Mucosa of rectum (tissue), 2 donors: ENCODE measurements at regions not wholly inside any gene's neighbourhood (a gene's known extent, or its start where the extent isn't known, plus 50 kb on each side); places are given as distances from the start of the nearest gene placed in this dataset.
A peak's percentile ranks its signal among the peaks of the same experiment; 100 is the strongest.

ENCODE experiments used
- H3K27ac ChIP-seq, 2 donors: one replicate each; pipeline ENCODE4 v1.7.0; 2013; ENCODE audit warnings: inconsistent platforms in 2 of 2, low read depth in 2 of 2, low read length in 2 of 2
- H3K27me3 ChIP-seq, 2 donors: one replicate each; pipeline ENCODE4 v1.7.0; 2013; ENCODE audit warnings: low read length in 2 of 2; ENCODE audit not compliant: control insufficient read depth in 2 of 2, insufficient read depth in 2 of 2
- H3K36me3 ChIP-seq, 2 donors: one replicate each; pipeline ENCODE4 v1.7.0; 2013; ENCODE audit warnings: low read length in 2 of 2; ENCODE audit not compliant: control insufficient read depth in 2 of 2, insufficient read depth in 2 of 2
- H3K4me1 ChIP-seq, 2 donors: one replicate each; pipeline ENCODE4 v1.7.0; 2013; ENCODE audit warnings: low read length in 2 of 2, mild to moderate bottlenecking in 1 of 2; ENCODE audit not compliant: control insufficient read depth in 2 of 2, insufficient read depth in 2 of 2
- H3K4me3 ChIP-seq, 2 donors: one replicate each; pipeline ENCODE4 v1.7.0; 2013; ENCODE audit warnings: low read length in 2 of 2
- H3K9ac ChIP-seq, 2 donors: one replicate each; pipeline ENCODE4 v1.7.0; 2013; ENCODE audit warnings: low read length in 2 of 2, low read depth in 1 of 2, mild to moderate bottlenecking in 1 of 2
- H3K9me3 ChIP-seq, 2 donors: one replicate each; pipeline ENCODE4 v1.7.0; 2013; ENCODE audit warnings: low read length in 2 of 2; ENCODE audit not compliant: control insufficient read depth in 2 of 2
- donor health status: healthy.
- donor health status: Normal muscosa, but diverticular disease.

- Histone ChIP-seq H3K4me3 (peak overlapping the region; percentile 94 to 99), H3K27me3 (no peaks in the 10 kb centered on the region), H3K36me3 (no peaks in the 10 kb centered on the region), H3K9ac (peak overlapping the region; percentile 89 to 94), H3K27ac (peak overlapping the region; percentile 87 to 90), H3K9me3 (no peaks in the 10 kb centered on the region), H3K4me1 (peaks cover 19 to 23% of the 10 kb centered on the region in 2 donors)
Measured at GRCh38 chr13:50080203-50080910, 65.1 kb downstream of the KCNRG start.

- no peaks in the 10 kb centered on the region for H3K9me3 ChIP-seq
- H3K27ac ChIP-seq: peak overlapping the region; percentile 87 to 90
- H3K27me3 ChIP-seq: no peaks in the 10 kb centered on the region
- H3K4me1 ChIP-seq: peaks cover 19 to 22% of the 10 kb centered on the region in 2 donors
- peak overlapping the region; percentile 89 to 94 for H3K9ac ChIP-seq
- H3K4me3 ChIP-seq: peak overlapping the region; percentile 94 to 99
- H3K36me3 ChIP-seq: no peaks in the 10 kb centered on the region
Measured at GRCh38 chr13:50080911-50081678, 65.9 kb downstream of the KCNRG start.

GRCh38 chr13:50081679-50082425, 66.6 kb downstream of the KCNRG start:
- H3K9me3 ChIP-seq: no peaks in the 10 kb centered on the region
- H3K27ac ChIP-seq: peak overlapping the region; percentile 87 to 90
- no peaks in the 10 kb centered on the region for H3K27me3 ChIP-seq

GRCh38 chr13:50082426-50083281, 67.4 kb downstream of the KCNRG start:
- Histone ChIP-seq H3K9ac (peak overlapping the region; percentile 57 to 78), H3K36me3 (no peaks in the 10 kb centered on the region), H3K27me3 (no peaks in the 10 kb centered on the region), H3K4me1 (peaks cover 15 to 19% of the 10 kb centered on the region in 2 donors), H3K27ac (peak overlapping the region; percentile 87 to 90), H3K9me3 (no peaks in the 10 kb centered on the region), H3K4me3 (peak overlapping the region; percentile 94 to 99)

More at GRCh38 chr13:50081679-50082425, 66.6 kb downstream of the KCNRG start:
- H3K9ac ChIP-seq: peak overlapping the region; percentile 89 to 94
- H3K4me3 ChIP-seq: peak overlapping the region; percentile 94 to 99
- peaks cover 15 to 19% of the 10 kb centered on the region in 2 donors for H3K4me1 ChIP-seq
- no peaks in the 10 kb centered on the region for H3K36me3 ChIP-seq

GRCh38 chr13:50085063-50085462, 69.8 kb downstream of the KCNRG start:
- H3K9me3 ChIP-seq: no peaks in the 10 kb centered on the region
- peak overlapping the region in 1 of 2 donors; percentile 23 for H3K4me3 ChIP-seq
- H3K4me1 ChIP-seq: peaks cover 11 to 13% of the 10 kb centered on the region in 2 donors
- H3K36me3 ChIP-seq: no peaks in the 10 kb centered on the region
- H3K9ac ChIP-seq: no peak overlapping the region
- no peaks in the 10 kb centered on the region for H3K27me3 ChIP-seq
- no peak overlapping the region for H3K27ac ChIP-seq

GRCh38 chr13:50089633-50090032, 74.4 kb downstream of the KCNRG start:
- Histone ChIP-seq H3K27me3 (no peaks in the 10 kb centered on the region), H3K9ac (no peak overlapping the region), H3K27ac (no peak overlapping the region), H3K36me3 (no peaks in the 10 kb centered on the region), H3K9me3 (no peaks in the 10 kb centered on the region), H3K4me3 (no peak overlapping the region), H3K4me1 (peaks cover 2% of the 10 kb centered on the region in 2 donors)

- Histone ChIP-seq H3K9ac (no peak overlapping the region), H3K4me1 (no peaks in the 10 kb centered on the region), H3K4me3 (no peak overlapping the region), H3K36me3 (no peaks in the 10 kb centered on the region), H3K27ac (no peak overlapping the region), H3K9me3 (no peaks in the 10 kb centered on the region), H3K27me3 (no peaks in the 10 kb centered on the region)
Measured at GRCh38 chr13:50090211-50090610, 75.0 kb downstream of the KCNRG start.

GRCh38 chr13:50094615-50095293, 79.5 kb downstream of the KCNRG start:
- Histone ChIP-seq H3K9ac (no peak overlapping the region), H3K27ac (no peak overlapping the region), H3K4me3 (no peak overlapping the region), H3K36me3 (peaks cover 0 to 5% of the 10 kb centered on the region in 2 donors), H3K27me3 (no peaks in the 10 kb centered on the region), H3K9me3 (peaks cover 0 to 7% of the 10 kb centered on the region in 2 donors), H3K4me1 (no peaks in the 10 kb centered on the region)

- H3K27me3 ChIP-seq: no peaks in the 10 kb centered on the region
- H3K4me1 ChIP-seq: no peaks in the 10 kb centered on the region
- peaks cover 0 to 5% of the 10 kb centered on the region in 2 donors for H3K36me3 ChIP-seq
- no peak overlapping the region for H3K27ac ChIP-seq
- no peak overlapping the region for H3K4me3 ChIP-seq
- no peak overlapping the region for H3K9ac ChIP-seq
- peaks cover 0 to 7% of the 10 kb centered on the region in 2 donors for H3K9me3 ChIP-seq
Measured at GRCh38 chr13:50098693-50099092, 83.4 kb downstream of the KCNRG start.
